ENCODE measurements at regions not wholly inside any gene's neighbourhood (a gene's known extent, or its start where the extent isn't known, plus 50 kb on each side); places are given as distances from the start of the nearest gene placed in this dataset.
"Not testable (repeated sequence)": the region's sequence is repeated elsewhere in the genome, so short reads cannot be mapped to it uniquely, and the experiment has no call there.

DNA sequence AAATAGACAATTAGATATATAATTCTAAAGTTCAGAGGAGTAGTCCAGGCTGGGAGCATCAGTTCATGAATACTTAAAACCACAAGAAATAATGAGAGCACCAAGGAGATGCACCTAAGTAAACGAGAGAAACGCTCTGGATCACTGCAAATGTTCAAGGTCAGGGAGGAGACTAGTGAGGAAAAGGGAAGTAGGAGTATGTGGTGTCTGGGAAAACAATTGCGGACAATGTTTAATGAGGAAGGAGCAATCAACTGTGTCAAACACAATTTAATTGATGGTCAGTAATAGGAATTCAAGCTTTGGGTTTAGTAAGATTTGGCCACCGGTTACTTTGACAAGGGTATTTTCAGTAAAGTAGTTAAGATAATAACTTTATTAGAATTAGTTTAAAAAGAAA, 652.2 kb downstream of the DACH1 start:
- no peak for DNase-seq (ENCODE audit: low spot score)

- no peak for DNase-seq (ENCODE audit: low spot score)
These were observed 652.6 kb downstream of the DACH1 start for GRCh38 chr13:71214357-71214756.

- DNase-seq (ENCODE audit: low spot score), result no peak
These were observed 653.7 kb downstream of the DACH1 start for GRCh38 chr13:71213252-71213821.

DNA sequence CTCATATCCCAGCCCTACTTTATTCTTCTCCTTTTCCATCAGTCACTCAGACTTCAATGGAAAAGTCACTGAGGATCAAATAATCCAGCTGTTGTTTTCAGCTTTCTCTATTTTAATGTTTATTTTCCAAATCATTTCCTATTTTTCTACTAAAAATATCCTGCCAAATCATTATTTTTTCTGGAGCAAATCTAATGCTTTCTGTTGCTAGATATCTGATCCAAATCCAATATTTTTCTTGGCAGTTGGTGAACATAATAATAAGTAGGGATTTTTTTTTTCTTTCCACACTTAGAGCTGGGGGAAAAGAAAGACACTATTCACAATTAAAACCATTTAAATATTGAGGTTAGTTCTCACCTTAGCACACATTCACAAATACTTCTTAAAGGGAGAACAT, 656.1 kb downstream of the DACH1 start:
- DNase-seq (ENCODE audit: low spot score), result no peak

- DNase-seq (ENCODE audit: low spot score), result no peak
These were observed 657.8 kb downstream of the DACH1 start for GRCh38 chr13:71209217-71209616.

GRCh38 chr13:71184583-71184982, 682.4 kb downstream of the DACH1 start:
- not testable (repeated sequence) for DNase-seq (ENCODE audit: low spot score)

- not testable (repeated sequence) for DNase-seq (ENCODE audit: low spot score)
These were observed 683.7 kb downstream of the DACH1 start for GRCh38 chr13:71183352-71183751.

DNA sequence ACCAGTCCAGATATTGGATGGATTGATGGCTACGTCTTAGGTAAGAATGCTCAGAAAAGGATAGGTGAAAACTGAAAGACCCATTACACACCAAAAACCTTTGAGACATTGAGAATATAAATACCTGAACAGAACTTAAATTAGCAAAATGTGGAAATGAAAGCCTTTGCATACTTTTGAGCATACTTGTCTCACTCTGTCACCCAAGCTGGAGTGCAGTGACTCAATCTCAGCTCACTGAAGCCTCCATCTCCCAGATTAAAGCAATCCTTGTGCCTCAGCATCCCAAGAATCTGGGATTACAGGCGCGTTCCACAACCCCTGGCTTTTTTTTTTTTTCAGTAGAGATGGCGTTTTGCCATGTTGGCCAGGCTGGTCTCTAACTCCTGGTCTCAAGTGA, 695.3 kb downstream of the DACH1 start:
- DNase-seq (ENCODE audit: low spot score), result no peak

DNA sequence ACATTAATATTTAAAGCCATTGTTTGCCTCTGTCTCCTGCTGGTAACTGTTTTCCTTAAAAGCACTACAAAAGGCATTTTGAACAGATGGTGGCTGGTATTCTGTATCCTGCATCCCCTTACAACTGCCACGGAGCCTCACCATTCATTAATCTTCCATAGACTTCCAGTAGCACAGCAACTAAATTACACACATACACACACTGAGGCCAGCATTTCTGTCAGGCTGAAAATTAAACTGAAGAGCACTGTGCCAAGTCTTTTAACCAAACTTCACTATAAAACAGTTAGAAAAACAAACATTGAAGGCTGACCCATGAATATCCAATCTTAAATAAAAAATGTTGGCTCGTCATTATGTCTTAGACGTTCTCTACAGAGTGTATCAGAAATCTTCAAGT, 697.8 kb downstream of the DACH1 start:
- DNase-seq (ENCODE audit: low spot score), result no peak

DNA sequence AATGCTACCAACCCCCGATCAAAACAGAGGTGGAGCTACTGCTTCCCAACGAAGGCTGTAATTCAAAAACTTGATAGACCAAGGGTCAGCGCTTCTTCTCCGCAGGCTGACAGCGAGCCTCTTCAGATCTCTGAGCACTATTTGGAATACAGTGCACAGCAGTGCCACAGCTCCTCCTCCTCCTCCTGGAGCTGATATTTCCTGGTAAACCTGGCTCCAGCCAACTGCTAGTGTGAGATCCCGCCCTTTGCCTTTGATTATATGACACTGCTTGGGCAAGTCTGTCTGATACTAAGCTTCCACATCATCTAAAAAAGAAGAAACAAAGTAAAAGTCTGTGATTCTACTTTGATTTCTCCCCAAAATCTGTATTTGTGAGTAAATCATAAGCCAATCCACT, 710.5 kb downstream of the DACH1 start:
- DNase-seq (ENCODE audit: low spot score), result no peak

- DNase-seq (ENCODE audit: low spot score), result no peak
These were observed 717.3 kb downstream of the DACH1 start for GRCh38 chr13:71149498-71150363.

DNA sequence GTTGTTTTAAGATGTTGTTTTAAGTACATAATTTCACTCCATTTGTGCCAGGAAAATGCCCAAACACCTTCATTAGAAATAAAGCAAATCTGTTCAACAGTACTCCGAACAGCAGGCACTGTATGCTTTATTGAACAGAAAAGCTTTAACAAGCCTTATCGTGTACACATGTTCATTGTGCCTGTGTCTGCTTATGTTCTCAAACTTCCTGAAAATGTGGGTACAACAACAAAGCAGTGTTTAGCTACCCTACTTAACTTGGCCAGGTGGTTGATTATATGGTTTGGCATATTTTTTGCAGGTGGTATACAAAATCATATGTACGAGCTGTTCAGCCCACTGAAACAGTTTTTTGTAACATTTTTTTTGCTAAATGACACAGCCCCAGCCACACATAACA, 718.0 kb downstream of the DACH1 start:
- no peak for DNase-seq (ENCODE audit: low spot score)

GRCh38 chr13:71148396-71148795, 718.6 kb downstream of the DACH1 start:
- DNase-seq (ENCODE audit: low spot score), result no peak

GRCh38 chr13:71144883-71145282, 722.1 kb downstream of the DACH1 start:
- DNase-seq (ENCODE audit: low spot score), result no peak

DNA sequence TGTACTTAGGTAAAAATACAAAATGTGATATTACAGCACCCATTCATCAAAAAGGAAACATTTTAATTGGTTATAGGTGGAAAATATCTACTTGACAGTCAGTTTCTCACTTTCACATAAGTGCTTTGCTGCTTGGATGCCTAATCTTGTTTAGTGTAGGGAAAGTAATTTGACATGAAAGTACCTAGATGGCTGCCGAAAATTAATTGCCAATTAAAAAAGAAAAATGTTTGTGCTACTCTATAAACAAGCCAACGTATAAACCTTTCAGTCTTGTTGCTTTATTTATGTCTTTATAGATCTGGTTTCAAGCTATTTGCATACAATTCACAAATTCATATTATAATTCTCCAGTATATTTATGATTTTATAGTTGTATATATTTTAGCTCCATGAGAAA, 729.9 kb downstream of the DACH1 start:
- no peak for DNase-seq (ENCODE audit: low spot score)

- no peak for DNase-seq (ENCODE audit: low spot score)
These were observed 742.8 kb downstream of the DACH1 start for GRCh38 chr13:71124230-71124629.

- DNase-seq (ENCODE audit: low spot score), result no peak
These were observed 748.1 kb downstream of the DACH1 start for GRCh38 chr13:71118779-71119364.

DNA sequence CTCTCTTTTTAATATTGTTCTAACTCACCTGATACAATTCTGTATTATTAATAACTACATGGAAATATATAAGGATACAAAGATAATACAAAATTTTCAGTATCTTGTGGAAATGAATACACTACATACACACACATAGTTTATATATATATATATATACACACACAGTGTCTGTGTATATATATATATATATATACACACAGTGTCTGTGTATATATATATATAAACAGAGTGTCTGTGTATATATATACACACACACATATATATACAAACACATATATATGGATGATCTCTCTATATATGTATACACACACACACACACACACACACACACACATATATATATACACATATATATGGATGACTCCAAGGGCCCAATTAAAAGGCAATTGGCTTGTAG, 749.1 kb downstream of the DACH1 start:
- DNase-seq (ENCODE audit: low spot score), result no peak

GRCh38 chr13:71115301-71115700, 751.7 kb downstream of the DACH1 start:
- no peak for DNase-seq (ENCODE audit: low spot score)

- DNase-seq (ENCODE audit: low spot score), result no peak
These were observed 770.6 kb downstream of the DACH1 start for GRCh38 chr13:71096421-71096820.

DNA sequence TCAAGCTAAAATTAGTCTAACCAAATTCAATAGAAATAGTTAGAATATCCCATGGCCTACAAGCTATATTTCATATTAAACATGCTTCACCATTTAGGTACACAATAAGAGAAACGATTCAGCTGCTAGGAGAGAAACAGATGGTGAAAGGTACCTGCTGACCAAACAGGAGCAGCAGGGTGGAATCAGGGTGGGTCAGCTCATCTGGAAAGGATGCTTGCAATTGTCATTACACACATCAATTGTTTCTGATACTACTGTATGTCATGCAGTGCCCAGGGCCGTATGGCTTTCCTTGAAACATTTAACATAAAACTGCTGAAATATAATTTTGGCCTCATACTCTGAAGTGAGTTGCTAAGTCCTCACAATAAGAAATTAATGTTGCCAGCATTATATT, 776.0 kb downstream of the DACH1 start:
- no peak for DNase-seq (ENCODE audit: low spot score)

DNA sequence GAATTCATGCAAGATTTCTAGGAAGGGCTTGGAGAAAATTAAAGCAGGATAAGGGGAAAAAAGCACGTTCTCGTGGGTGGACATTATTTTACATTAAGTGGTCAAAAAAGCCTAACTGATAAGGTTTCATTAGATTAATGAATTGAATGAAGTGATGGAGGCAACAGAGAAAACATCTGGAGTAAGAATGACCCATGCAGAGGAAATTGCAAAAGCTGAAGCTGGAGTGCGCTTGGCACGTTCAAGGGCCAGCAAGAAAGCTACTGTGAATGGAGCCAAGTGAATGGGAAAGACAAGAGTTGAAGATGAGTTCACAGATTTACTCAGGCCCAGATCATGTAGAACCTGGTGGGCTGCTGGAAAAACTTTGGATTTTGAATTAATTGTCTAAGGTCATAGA, 777.9 kb downstream of the DACH1 start:
- DNase-seq (ENCODE audit: low spot score), result no peak

DNA sequence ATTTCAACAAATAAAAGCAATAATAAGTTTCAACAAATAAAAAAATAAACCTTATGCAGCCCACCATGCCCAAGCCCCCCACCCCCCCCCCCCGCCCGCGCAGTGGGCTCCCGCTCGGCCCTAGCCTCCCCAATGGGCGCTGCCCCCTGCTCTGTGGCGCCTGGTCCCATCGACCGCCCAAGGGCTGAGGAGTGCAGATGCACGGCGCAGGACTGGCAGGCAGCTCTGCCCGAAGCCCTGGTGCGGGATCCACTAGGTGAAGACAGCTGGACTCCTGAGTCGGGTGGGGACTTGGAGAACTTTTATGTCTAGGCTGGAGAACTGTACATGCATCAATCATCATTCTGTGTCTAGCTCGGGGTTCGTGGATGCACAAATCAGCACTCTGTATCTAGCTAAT, 779.6 kb downstream of the DACH1 start:
- no peak for DNase-seq (ENCODE audit: low spot score)

Measured in AG08396 (cell line).